Liver (tissue), 8 donors: ENCODE measurements at regions not wholly inside any gene's neighbourhood (a gene's known extent, or its start where the extent isn't known, plus 50 kb on each side); places are given as distances from the start of the nearest gene placed in this dataset.

Source experiments
- DNase-seq: peaks from one replicate; pipeline ENCODE4 v3.0.0-alpha.2; 2017; ENCODE audit warnings: low spot score
- H3K27ac ChIP-seq, 2 donors: one replicate each; pipeline ENCODE4 v1.7.0; 2013; ENCODE audit warnings: inconsistent platforms in 2 of 2, low read length in 2 of 2, control low read depth in 1 of 2, low read depth in 1 of 2, mild to moderate bottlenecking in 1 of 2
- H3K27me3 ChIP-seq, 4 donors: one replicate each; pipeline versions ENCODE4 v1.6.1 to v1.7.0; 2013; ENCODE audit warnings: low read length in 3 of 4, inconsistent platforms in 1 of 4, mild to moderate bottlenecking in 1 of 4, moderate library complexity in 1 of 4; ENCODE audit not compliant: control insufficient read depth in 4 of 4, insufficient read depth in 4 of 4
- H3K36me3 ChIP-seq, 4 donors: one replicate each; pipeline versions ENCODE4 v1.6.1 to v1.7.0; 2013; ENCODE audit warnings: low read length in 3 of 4, mild to moderate bottlenecking in 3 of 4, low read depth in 1 of 4, moderate library complexity in 1 of 4; ENCODE audit not compliant: control insufficient read depth in 4 of 4, insufficient read depth in 3 of 4
- H3K4me1 ChIP-seq, 4 donors: one replicate each; pipeline versions ENCODE4 v1.6.1 to v1.7.0; 2013; ENCODE audit warnings: low read length in 3 of 4, mild to moderate bottlenecking in 3 of 4, moderate library complexity in 1 of 4; ENCODE audit not compliant: control insufficient read depth in 4 of 4, insufficient read depth in 4 of 4
- H3K4me3 ChIP-seq, 3 donors: one replicate each; pipeline versions ENCODE4 v1.6.1 to v1.7.0; 2013; ENCODE audit warnings: low read length in 3 of 3, control low read depth in 1 of 3, low read depth in 1 of 3, mild to moderate bottlenecking in 1 of 3
- H3K9ac ChIP-seq, 2 donors: one replicate each; pipeline ENCODE4 v1.7.0; 2013; ENCODE audit warnings: low read length in 2 of 2, mild to moderate bottlenecking in 2 of 2, moderate library complexity in 2 of 2, control low read depth in 1 of 2, low read depth in 1 of 2
- H3K9me3 ChIP-seq, 4 donors: one replicate each; pipeline versions ENCODE4 v1.6.1 to v1.7.0; 2013; ENCODE audit warnings: low read length in 3 of 4; ENCODE audit not compliant: control insufficient read depth in 4 of 4
- EGR1 ChIP-seq, 2 donors: IDR thresholded peaks; 2 replicates each; pipeline ENCODE4 v1.6.1; 2016 to 2018; ENCODE audit warnings: antibody characterized with exemption in 2 of 2, low read depth in 2 of 2
- FOXA1 ChIP-seq: IDR thresholded peaks from 2 replicates; pipeline ENCODE4 v1.6.1; 2016; ENCODE audit warnings: antibody characterized with exemption
- FOXA2 ChIP-seq: IDR thresholded peaks from 2 replicates; pipeline ENCODE4 v1.6.1; 2016; ENCODE audit warnings: antibody characterized with exemption
- GABPA ChIP-seq, 2 donors: IDR thresholded peaks in 1 of 2; conservative IDR thresholded peaks in 1 of 2; 2 replicates each; pipeline ENCODE4 v1.6.1; 2016; ENCODE audit warnings: antibody characterized with exemption in 2 of 2, mild to moderate bottlenecking in 1 of 2, moderate library complexity in 1 of 2
- HNF4A ChIP-seq, 2 donors: conservative IDR thresholded peaks; 2 replicates each; pipeline ENCODE4 v1.6.1; 2016; ENCODE audit warnings: antibody characterized with exemption in 2 of 2, mild to moderate bottlenecking in 2 of 2
- HNF4G ChIP-seq: IDR thresholded peaks from 2 replicates; pipeline ENCODE4 v1.6.1; 2016; ENCODE audit warnings: antibody characterized with exemption
- JUND ChIP-seq, 2 donors: IDR thresholded peaks; 2 replicates each; pipeline ENCODE4 v1.6.1; 2016; ENCODE audit warnings: antibody characterized with exemption in 2 of 2
- NR2F2 ChIP-seq: IDR thresholded peaks from 2 replicates; pipeline ENCODE4 v1.6.1; 2016; ENCODE audit warnings: antibody characterized with exemption
- RAD21 ChIP-seq, 2 donors: IDR thresholded peaks; 2 replicates each; pipeline ENCODE4 v1.6.1; 2016; ENCODE audit warnings: antibody characterized with exemption in 2 of 2, mild to moderate bottlenecking in 2 of 2
- RXRA ChIP-seq, 2 donors: IDR thresholded peaks; 2 replicates each; pipeline ENCODE4 v1.6.1; 2017 to 2018; ENCODE audit warnings: antibody characterized with exemption in 2 of 2, mild to moderate bottlenecking in 1 of 2
- SP1 ChIP-seq: IDR thresholded peaks from 2 replicates; pipeline ENCODE4 v1.6.1; 2018; ENCODE audit warnings: antibody characterized with exemption, mild to moderate bottlenecking
- TAF1 ChIP-seq: conservative IDR thresholded peaks from 2 replicates; pipeline ENCODE4 v1.6.1; 2016; ENCODE audit warnings: antibody characterized with exemption, mild to moderate bottlenecking
- YY1 ChIP-seq: IDR thresholded peaks from 2 replicates; pipeline ENCODE4 v1.6.1; 2016; ENCODE audit warnings: antibody characterized with exemption, mild to moderate bottlenecking
- WGBS: extraction: QIAGEN DNeasy Blood & Tissue Kit; methylation state at CpG from one replicate; pipeline ENCODE4 v1.1.7; 2013; 5-methylcytosine and 5-hydroxymethylcytosine counted together
- TF ChIP-seq, protein P1 (sequence below): fragments of 150-350 bp; IDR thresholded peaks from 2 replicates; pipeline ENCODE4 v1.5.1; 2017; ENCODE audit warnings: improper control_type of control experiment, low read depth, low read length; ENCODE audit not compliant: missing input control
- TF ChIP-seq, protein P2 (sequence below): IDR thresholded peaks from 2 replicates; pipeline ENCODE4 v1.6.1; 2016; ENCODE audit warnings: antibody characterized with exemption
- TF ChIP-seq, protein P3 (sequence below): IDR thresholded peaks from 2 replicates; pipeline ENCODE4 v1.6.1; 2016; ENCODE audit warnings: antibody characterized with exemption
- TF ChIP-seq, protein P4 (sequence below): IDR thresholded peaks from 2 replicates; pipeline ENCODE4 v1.6.1; 2016; ENCODE audit warnings: antibody characterized with exemption
- TF ChIP-seq, protein P5 (sequence below): IDR thresholded peaks from 2 replicates; pipeline ENCODE4 v1.6.1; 2016; ENCODE audit warnings: antibody characterized with exemption, mild to moderate bottlenecking
- donor health status: healthy.
- donor health status: healthy.
- donor health status: healthy.
- donor health status: healthy.
- donor health status: healthy.

DNA sequence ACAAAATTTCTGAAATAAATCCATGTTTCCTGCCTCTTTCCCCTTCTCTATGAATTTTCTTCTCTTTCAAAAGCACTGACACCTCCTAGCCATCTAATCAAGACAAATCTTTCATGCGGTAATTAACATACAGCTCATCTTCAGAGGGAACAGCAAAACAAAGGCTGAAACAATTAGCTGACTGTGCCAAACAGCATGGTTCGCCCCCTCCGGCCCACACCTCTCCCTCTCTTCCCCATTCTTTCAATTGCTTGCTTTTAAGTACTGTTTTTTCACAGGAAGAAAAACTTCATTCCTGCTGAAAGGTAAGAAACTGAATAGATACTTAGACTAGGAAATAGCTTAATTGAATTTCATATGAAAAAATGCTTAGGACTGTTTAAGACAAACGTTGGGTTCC lies 291.1 kb upstream of the NOCT start:
- H3K9ac ChIP-seq = no peak overlapping the region
- no peaks in the 10 kb centered on the region for H3K36me3 ChIP-seq
- WGBS = 67% methylated on average over 4 of the region's 4 CpGs
- H3K9me3 ChIP-seq = no peaks in the 10 kb centered on the region
- H3K27ac ChIP-seq = no peak overlapping the region
- H3K4me3 ChIP-seq = no peak overlapping the region
- TF ChIP-seq GABPA (IDR thresholded peaks at IDR 0.05 in 1 of 2, conservative IDR thresholded peaks at IDR 0.05 in 1 of 2) (no peak), TAF1 (no peak), SP1 (no peak), NR2F2 (no peak), RXRA (IDR thresholded peaks at IDR 0.05) (no peak), HNF4G (no peak), FOXA2 (no peak), EGR1 (IDR thresholded peaks at IDR 0.05; ENCODE audit: low read depth in 2 of 2) (no peak), FOXA1 (no peak), HNF4A (conservative IDR thresholded peaks at IDR 0.05) (no peak), YY1 (no peak), RAD21 (IDR thresholded peaks at IDR 0.05) (no peak), JUND (IDR thresholded peaks at IDR 0.05) (no peak)
- TF ChIP-seq, protein P1, sequence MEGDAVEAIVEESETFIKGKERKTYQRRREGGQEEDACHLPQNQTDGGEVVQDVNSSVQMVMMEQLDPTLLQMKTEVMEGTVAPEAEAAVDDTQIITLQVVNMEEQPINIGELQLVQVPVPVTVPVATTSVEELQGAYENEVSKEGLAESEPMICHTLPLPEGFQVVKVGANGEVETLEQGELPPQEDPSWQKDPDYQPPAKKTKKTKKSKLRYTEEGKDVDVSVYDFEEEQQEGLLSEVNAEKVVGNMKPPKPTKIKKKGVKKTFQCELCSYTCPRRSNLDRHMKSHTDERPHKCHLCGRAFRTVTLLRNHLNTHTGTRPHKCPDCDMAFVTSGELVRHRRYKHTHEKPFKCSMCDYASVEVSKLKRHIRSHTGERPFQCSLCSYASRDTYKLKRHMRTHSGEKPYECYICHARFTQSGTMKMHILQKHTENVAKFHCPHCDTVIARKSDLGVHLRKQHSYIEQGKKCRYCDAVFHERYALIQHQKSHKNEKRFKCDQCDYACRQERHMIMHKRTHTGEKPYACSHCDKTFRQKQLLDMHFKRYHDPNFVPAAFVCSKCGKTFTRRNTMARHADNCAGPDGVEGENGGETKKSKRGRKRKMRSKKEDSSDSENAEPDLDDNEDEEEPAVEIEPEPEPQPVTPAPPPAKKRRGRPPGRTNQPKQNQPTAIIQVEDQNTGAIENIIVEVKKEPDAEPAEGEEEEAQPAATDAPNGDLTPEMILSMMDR = no peak
- TF ChIP-seq, protein P2, sequence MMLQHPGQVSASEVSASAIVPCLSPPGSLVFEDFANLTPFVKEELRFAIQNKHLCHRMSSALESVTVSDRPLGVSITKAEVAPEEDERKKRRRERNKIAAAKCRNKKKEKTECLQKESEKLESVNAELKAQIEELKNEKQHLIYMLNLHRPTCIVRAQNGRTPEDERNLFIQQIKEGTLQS = no peak
- TF ChIP-seq, protein P3, sequence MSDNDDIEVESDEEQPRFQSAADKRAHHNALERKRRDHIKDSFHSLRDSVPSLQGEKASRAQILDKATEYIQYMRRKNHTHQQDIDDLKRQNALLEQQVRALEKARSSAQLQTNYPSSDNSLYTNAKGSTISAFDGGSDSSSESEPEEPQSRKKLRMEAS = no peak
- TF ChIP-seq, protein P4, sequence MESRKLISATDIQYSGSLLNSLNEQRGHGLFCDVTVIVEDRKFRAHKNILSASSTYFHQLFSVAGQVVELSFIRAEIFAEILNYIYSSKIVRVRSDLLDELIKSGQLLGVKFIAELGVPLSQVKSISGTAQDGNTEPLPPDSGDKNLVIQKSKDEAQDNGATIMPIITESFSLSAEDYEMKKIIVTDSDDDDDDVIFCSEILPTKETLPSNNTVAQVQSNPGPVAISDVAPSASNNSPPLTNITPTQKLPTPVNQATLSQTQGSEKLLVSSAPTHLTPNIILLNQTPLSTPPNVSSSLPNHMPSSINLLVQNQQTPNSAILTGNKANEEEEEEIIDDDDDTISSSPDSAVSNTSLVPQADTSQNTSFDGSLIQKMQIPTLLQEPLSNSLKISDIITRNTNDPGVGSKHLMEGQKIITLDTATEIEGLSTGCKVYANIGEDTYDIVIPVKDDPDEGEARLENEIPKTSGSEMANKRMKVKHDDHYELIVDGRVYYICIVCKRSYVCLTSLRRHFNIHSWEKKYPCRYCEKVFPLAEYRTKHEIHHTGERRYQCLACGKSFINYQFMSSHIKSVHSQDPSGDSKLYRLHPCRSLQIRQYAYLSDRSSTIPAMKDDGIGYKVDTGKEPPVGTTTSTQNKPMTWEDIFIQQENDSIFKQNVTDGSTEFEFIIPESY = no peak
- TF ChIP-seq, protein P5, sequence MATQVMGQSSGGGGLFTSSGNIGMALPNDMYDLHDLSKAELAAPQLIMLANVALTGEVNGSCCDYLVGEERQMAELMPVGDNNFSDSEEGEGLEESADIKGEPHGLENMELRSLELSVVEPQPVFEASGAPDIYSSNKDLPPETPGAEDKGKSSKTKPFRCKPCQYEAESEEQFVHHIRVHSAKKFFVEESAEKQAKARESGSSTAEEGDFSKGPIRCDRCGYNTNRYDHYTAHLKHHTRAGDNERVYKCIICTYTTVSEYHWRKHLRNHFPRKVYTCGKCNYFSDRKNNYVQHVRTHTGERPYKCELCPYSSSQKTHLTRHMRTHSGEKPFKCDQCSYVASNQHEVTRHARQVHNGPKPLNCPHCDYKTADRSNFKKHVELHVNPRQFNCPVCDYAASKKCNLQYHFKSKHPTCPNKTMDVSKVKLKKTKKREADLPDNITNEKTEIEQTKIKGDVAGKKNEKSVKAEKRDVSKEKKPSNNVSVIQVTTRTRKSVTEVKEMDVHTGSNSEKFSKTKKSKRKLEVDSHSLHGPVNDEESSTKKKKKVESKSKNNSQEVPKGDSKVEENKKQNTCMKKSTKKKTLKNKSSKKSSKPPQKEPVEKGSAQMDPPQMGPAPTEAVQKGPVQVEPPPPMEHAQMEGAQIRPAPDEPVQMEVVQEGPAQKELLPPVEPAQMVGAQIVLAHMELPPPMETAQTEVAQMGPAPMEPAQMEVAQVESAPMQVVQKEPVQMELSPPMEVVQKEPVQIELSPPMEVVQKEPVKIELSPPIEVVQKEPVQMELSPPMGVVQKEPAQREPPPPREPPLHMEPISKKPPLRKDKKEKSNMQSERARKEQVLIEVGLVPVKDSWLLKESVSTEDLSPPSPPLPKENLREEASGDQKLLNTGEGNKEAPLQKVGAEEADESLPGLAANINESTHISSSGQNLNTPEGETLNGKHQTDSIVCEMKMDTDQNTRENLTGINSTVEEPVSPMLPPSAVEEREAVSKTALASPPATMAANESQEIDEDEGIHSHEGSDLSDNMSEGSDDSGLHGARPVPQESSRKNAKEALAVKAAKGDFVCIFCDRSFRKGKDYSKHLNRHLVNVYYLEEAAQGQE = no peak
- H3K27me3 ChIP-seq = peaks cover 0 to 3% (median 0%) of the 10 kb centered on the region in 4 donors
- DNase-seq = no peak
- H3K4me1 ChIP-seq = no peaks in the 10 kb centered on the region
